H1 (cell line): ENCODE measurements at regions not wholly inside any gene's neighbourhood (a gene's known extent, or its start where the extent isn't known, plus 50 kb on each side); places are given as distances from the start of the nearest gene placed in this dataset.

Source experiments
- ASH2L ChIP-seq: fragments of 200-600, 300-600 bp; sonication (generic); IDR thresholded peaks from one replicate; pipeline ENCODE4 v1.7.1; 2017; ENCODE audit warnings: low read length
- CHD2 ChIP-seq: IDR thresholded peaks from 2 replicates; pipeline ENCODE4 v1.6.1; 2012; ENCODE audit warnings: low read length, improper control_type of control experiment
- CHD7 ChIP-seq: fragments of 300-600 bp; sonication (generic); IDR thresholded peaks from 2 replicates; pipeline ENCODE4 v1.7.1; 2012; ENCODE audit warnings: low read length, moderate library complexity, mild to moderate bottlenecking, inconsistent platforms; ENCODE audit not compliant: insufficient replicate concordance
- HDAC2 ChIP-seq, 2 experiments: fragments of 300-600 bp in 1 of 2; sonication (generic) in 1 of 2; IDR thresholded peaks; 2 replicates each; pipeline ENCODE4 v1.6.1; 2011 to 2012; ENCODE audit warnings: low read depth in 2 of 2, low read length in 2 of 2, mild to moderate bottlenecking in 2 of 2, moderate library complexity in 2 of 2, borderline replicate concordance in 1 of 2, inconsistent platforms in 1 of 2
- JUND ChIP-seq: IDR thresholded peaks from 2 replicates; pipeline ENCODE4 v1.6.1; 2011; ENCODE audit warnings: mild to moderate bottlenecking, improper control_type of control experiment, low read length
- MAFK ChIP-seq: IDR thresholded peaks from 2 replicates; pipeline ENCODE4 v1.6.1; 2012; ENCODE audit warnings: low read depth, mild to moderate bottlenecking, improper control_type of control experiment, low read length
- PHF8 ChIP-seq: fragments of 200-600 bp; sonication (generic); conservative IDR thresholded peaks from 2 replicates; pipeline ENCODE4 v1.7.1; 2012; ENCODE audit warnings: low read depth, mild to moderate bottlenecking, inconsistent platforms, low read length, moderate library complexity
- POLR2A ChIP-seq, 2 experiments: IDR thresholded peaks; 1 replicate in 1 of 2; 2 replicates in 1 of 2; pipeline ENCODE4 v1.6.1; 2011; ENCODE audit warnings: low read depth in 2 of 2, low read length in 2 of 2, mild to moderate bottlenecking in 2 of 2; ENCODE audit errors: control extremely low read depth in 1 of 2
- SP2 ChIP-seq: IDR thresholded peaks from 2 replicates; pipeline ENCODE4 v1.6.1; 2012; ENCODE audit warnings: mild to moderate bottlenecking, low read length, inconsistent platforms
- SRF ChIP-seq: IDR thresholded peaks from 2 replicates; pipeline ENCODE4 v1.6.1; 2011; ENCODE audit warnings: mild to moderate bottlenecking, low read depth, low read length, moderate library complexity
- TAF1 ChIP-seq: IDR thresholded peaks from 2 replicates; pipeline ENCODE4 v1.6.1; 2011; ENCODE audit warnings: mild to moderate bottlenecking, low read depth, low read length
- USF2 ChIP-seq: IDR thresholded peaks from 2 replicates; pipeline ENCODE4 v1.6.1; 2011; ENCODE audit warnings: low read length, improper control_type of control experiment
- YY1 ChIP-seq: IDR thresholded peaks from 2 replicates; pipeline ENCODE4 v1.6.1; 2011; ENCODE audit warnings: low read depth, mild to moderate bottlenecking, low read length

GRCh38 chr11:15624701-15625100 lies 510.0 kb downstream of the INSC start (continued):
- TF ChIP-seq CHD7 (no peak), YY1 (no peak), ASH2L (no peak), MAFK (no peak), CHD2 (no peak), JUND (no peak), HDAC2 (IDR thresholded peaks at IDR 0.05; ENCODE audit: borderline replicate concordance in 1 of 2, low read depth in 2 of 2, low read length in 2 of 2) (no peak), USF2 (no peak), TAF1 (no peak), SP2 (no peak), POLR2A (IDR thresholded peaks at IDR 0.05; ENCODE audit: control extremely low read depth in 1 of 2, low read depth in 2 of 2, low read length in 2 of 2) (no peak), SRF (no peak), PHF8 (no peak)
